ENCODE measurements at regions not wholly inside any gene's neighbourhood (a gene's known extent, or its start where the extent isn't known, plus 50 kb on each side); places are given as distances from the start of the nearest gene placed in this dataset.

DNA sequence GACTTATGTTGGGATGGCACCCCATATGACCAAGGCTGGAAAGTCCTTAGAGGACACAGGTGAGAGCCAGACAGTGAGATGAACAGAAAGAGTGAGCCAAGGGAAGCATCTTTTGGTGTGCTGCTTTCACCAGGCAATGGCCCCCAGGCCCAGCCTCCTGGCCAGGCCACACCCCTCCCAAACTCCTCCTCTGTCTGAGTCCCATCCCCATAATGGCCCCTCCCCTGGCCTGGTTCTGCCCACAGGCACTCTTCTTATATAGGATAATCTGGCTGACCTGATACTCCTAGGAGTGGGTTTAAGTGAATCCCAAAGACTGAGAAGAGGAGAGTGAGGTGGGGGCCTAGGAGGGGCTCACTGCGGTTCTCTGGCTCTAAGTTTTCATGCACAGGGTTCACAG lies 252.5 kb downstream of the RPS24 start:
- BruUV-seq (replicated peaks) = no TSS peak
- Mint-ChIP-seq H3K4me1 (ENCODE audit: low read depth, unreplicated experiment) (no peaks in the 10 kb centered on the region), H3K4me3 (ENCODE audit: low read depth, unreplicated experiment) (no peak overlapping the region), H3K27ac (ENCODE audit: unreplicated experiment) (no peak overlapping the region), H3K27me3 (ENCODE audit: unreplicated experiment) (peaks cover 91% of the 10 kb centered on the region), H3K36me3 (ENCODE audit: insufficient read depth, unreplicated experiment) (no peaks in the 10 kb centered on the region), H3K9me3 (ENCODE audit: low read depth, unreplicated experiment) (no peaks in the 10 kb centered on the region)
- intact Hi-C loops (cut with micrococcal nuclease; ENCODE audit: unreplicated experiment) = no loop called here
- TF ChIP-seq, protein P1, sequence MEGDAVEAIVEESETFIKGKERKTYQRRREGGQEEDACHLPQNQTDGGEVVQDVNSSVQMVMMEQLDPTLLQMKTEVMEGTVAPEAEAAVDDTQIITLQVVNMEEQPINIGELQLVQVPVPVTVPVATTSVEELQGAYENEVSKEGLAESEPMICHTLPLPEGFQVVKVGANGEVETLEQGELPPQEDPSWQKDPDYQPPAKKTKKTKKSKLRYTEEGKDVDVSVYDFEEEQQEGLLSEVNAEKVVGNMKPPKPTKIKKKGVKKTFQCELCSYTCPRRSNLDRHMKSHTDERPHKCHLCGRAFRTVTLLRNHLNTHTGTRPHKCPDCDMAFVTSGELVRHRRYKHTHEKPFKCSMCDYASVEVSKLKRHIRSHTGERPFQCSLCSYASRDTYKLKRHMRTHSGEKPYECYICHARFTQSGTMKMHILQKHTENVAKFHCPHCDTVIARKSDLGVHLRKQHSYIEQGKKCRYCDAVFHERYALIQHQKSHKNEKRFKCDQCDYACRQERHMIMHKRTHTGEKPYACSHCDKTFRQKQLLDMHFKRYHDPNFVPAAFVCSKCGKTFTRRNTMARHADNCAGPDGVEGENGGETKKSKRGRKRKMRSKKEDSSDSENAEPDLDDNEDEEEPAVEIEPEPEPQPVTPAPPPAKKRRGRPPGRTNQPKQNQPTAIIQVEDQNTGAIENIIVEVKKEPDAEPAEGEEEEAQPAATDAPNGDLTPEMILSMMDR (IDR thresholded peaks at IDR 0.05; ENCODE audit: unreplicated experiment) = no peak
- no peak for DNase-seq
- CTCF ChIA-PET = no interaction called here

DNA sequence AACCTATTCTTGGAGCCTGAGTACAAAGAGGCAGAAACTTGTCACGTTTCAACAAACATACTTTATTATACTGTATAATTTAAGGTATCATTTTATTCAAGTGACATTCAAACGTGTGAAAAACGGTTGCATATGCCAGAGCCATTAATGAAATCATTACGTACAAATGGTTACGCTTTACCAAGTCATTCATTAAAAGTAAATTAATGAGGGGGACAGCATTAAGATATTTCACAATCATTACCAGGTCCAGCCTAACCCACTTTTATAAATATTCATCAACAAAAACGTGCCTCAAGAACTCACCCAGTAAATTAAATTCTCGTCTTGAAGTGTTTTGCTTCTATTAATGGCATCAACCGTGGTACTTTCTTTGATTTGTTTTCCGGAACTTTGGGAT lies 253.0 kb downstream of the RPS24 start:
- no TSS peak for BruUV-seq (replicated peaks)
- Mint-ChIP-seq H3K27me3 (ENCODE audit: unreplicated experiment) (peaks cover 91% of the 10 kb centered on the region), H3K36me3 (ENCODE audit: insufficient read depth, unreplicated experiment) (no peaks in the 10 kb centered on the region), H3K9me3 (ENCODE audit: low read depth, unreplicated experiment) (no peaks in the 10 kb centered on the region), H3K4me1 (ENCODE audit: low read depth, unreplicated experiment) (no peaks in the 10 kb centered on the region), H3K4me3 (ENCODE audit: low read depth, unreplicated experiment) (no peak overlapping the region), H3K27ac (ENCODE audit: unreplicated experiment) (no peak overlapping the region)
- DNase-seq = no peak
- intact Hi-C loops (cut with micrococcal nuclease; ENCODE audit: unreplicated experiment) = no loop called here
- TF ChIP-seq, protein P1 (IDR thresholded peaks at IDR 0.05; ENCODE audit: unreplicated experiment) = no peak
- CTCF ChIA-PET = no interaction called here

DNA sequence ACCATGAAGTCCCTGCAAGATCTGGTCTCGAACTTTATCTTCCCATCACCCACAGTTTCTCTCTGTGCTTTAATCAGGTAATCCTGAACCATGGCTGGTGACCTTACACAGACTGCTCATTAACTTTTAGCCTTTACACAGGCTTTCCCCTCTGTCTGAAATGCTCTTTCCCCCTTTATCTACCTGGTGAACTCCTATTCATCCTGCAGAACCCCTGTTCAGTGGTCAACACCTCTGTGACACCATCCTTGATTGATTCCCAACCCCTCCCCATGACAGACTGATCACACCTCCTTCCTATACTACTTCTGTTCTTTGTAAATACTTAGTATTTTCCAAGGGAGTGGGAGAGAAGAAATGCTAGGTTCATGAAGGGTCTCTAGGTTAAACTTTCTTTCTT lies 254.0 kb downstream of the RPS24 start:
- no peaks in the 10 kb centered on the region for H3K36me3 Mint-ChIP-seq (ENCODE audit: insufficient read depth, unreplicated experiment)
- no peak overlapping the region for H3K4me3 Mint-ChIP-seq (ENCODE audit: low read depth, unreplicated experiment)
- no peak overlapping the region for H3K27ac Mint-ChIP-seq (ENCODE audit: unreplicated experiment)
- TF ChIP-seq, protein P1 (IDR thresholded peaks at IDR 0.05; ENCODE audit: unreplicated experiment) = no peak
- BruUV-seq (replicated peaks) = no TSS peak
- no peak for DNase-seq
- H3K4me1 Mint-ChIP-seq (ENCODE audit: low read depth, unreplicated experiment) = no peaks in the 10 kb centered on the region
- H3K9me3 Mint-ChIP-seq (ENCODE audit: low read depth, unreplicated experiment) = no peaks in the 10 kb centered on the region
- intact Hi-C loops (cut with micrococcal nuclease; ENCODE audit: unreplicated experiment) = no loop called here
- H3K27me3 Mint-ChIP-seq (ENCODE audit: unreplicated experiment) = peaks cover 91% of the 10 kb centered on the region
- CTCF ChIA-PET = no interaction called here

DNA sequence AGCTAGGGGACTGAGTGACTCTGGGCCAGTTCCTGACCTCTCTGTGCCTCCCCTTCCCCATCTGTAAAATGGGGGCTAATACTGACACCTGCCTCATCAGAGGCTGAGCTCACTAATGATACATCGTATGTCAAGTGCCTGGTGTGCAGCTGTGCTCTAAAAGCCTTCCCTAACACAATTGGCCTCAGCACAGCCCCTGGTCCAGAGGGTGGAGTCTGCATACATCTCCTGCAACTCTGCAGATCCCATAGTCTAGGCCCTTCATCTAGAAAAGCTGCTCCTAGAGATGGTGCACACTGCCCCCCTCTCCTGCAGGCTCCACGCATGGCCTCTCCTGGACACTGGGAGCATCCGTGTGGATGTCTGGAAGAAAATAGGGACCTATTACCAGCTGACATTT lies 255.0 kb downstream of the RPS24 start:
- Mint-ChIP-seq H3K36me3 (ENCODE audit: insufficient read depth, unreplicated experiment) (no peaks in the 10 kb centered on the region), H3K27me3 (ENCODE audit: unreplicated experiment) (peaks cover 91% of the 10 kb centered on the region), H3K27ac (ENCODE audit: unreplicated experiment) (no peak overlapping the region), H3K9me3 (ENCODE audit: low read depth, unreplicated experiment) (no peaks in the 10 kb centered on the region), H3K4me1 (ENCODE audit: low read depth, unreplicated experiment) (no peaks in the 10 kb centered on the region), H3K4me3 (ENCODE audit: low read depth, unreplicated experiment) (no peak overlapping the region)
- no peak for DNase-seq
- CTCF ChIA-PET = no interaction called here
- no TSS peak for BruUV-seq (replicated peaks)
- TF ChIP-seq, protein P1 (IDR thresholded peaks at IDR 0.05; ENCODE audit: unreplicated experiment) = no peak
- intact Hi-C loops (cut with micrococcal nuclease; ENCODE audit: unreplicated experiment) = no loop called here
